H1 (cell line): ENCODE measurements at regions not wholly inside any gene's neighbourhood (a gene's known extent, or its start where the extent isn't known, plus 50 kb on each side); places are given as distances from the start of the nearest gene placed in this dataset.

Experiments used
- CTCF ChIA-PET: fragments of 300-600 bp; sonication (Branson Sonifier 250); formaldehyde crosslinking; loops from one replicate; lab custom pipeline; 2021; ENCODE audit not compliant: partially characterized antibody; lab: Charles Lee
- POLR2A ChIA-PET: fragments of 300-600 bp; sonication (Branson Sonifier 250); formaldehyde crosslinking; loops from one replicate; lab custom pipeline; 2021; ENCODE audit warnings: inconsistent platforms; ENCODE audit not compliant: partially characterized antibody; lab: Charles Lee
- DNase-seq, 2 experiments: peaks; one replicate each; pipeline versions ENCODE4 v3.0.0 to v3.0.0-alpha.2; 2010 to 2022; ENCODE audit warnings: low spot score in 2 of 2, low read depth in 1 of 2, mixed read lengths in 1 of 2
- FAIRE-seq: peaks from 2 replicates; lab custom pipeline; 2011; peaks lifted over from hg19 to GRCh38; lab: Jason Lieb, UNC
- H2AFZ ChIP-seq: 2 replicates; pipeline ENCODE4 v1.8.1; 2012; ENCODE audit warnings: low read length, inconsistent platforms
- H2AK5ac ChIP-seq: 2 replicates; pipeline ENCODE4 v1.6.1; 2013; ENCODE audit warnings: low read depth, low read length
- H2BK120ac ChIP-seq: replicated peaks from 2 replicates; pipeline ENCODE3; 2013; ENCODE audit warnings: low read depth, low read length, inconsistent platforms
- H2BK12ac ChIP-seq: 2 replicates; pipeline ENCODE4 v1.6.1; 2013; ENCODE audit warnings: low read depth, low read length
- H2BK15ac ChIP-seq: 2 replicates; pipeline ENCODE4 v1.6.1; 2013; ENCODE audit warnings: low read length
- H2BK20ac ChIP-seq: 2 replicates; pipeline ENCODE4 v1.6.1; 2013; ENCODE audit warnings: low read length
- H2BK5ac ChIP-seq: 2 replicates; pipeline ENCODE4 v1.6.1; 2013; ENCODE audit warnings: low read depth, low read length
- H3K14ac ChIP-seq: 2 replicates; pipeline ENCODE4 v1.6.1; 2013; ENCODE audit warnings: inconsistent platforms; ENCODE audit not compliant: insufficient read length
- H3K18ac ChIP-seq: 2 replicates; pipeline ENCODE4 v1.6.1; 2013; ENCODE audit warnings: low read length; ENCODE audit errors: extremely low read depth
- H3K23ac ChIP-seq: 2 replicates; pipeline ENCODE4 v1.6.1; 2013; ENCODE audit warnings: inconsistent platforms; ENCODE audit not compliant: insufficient read length
- H3K23me2 ChIP-seq: 2 replicates; pipeline ENCODE4 v1.6.1; 2013; ENCODE audit warnings: low read depth, low read length
- H3K27ac ChIP-seq: 2 replicates; pipeline ENCODE4 v1.6.1; 2011; ENCODE audit warnings: low read depth, low read length, inconsistent platforms
- H3K27me3 ChIP-seq, 4 experiments: replicated peaks in 1 of 4; 1 replicate in 1 of 4; 2 replicates in 3 of 4; pipeline versions ENCODE4 v1.6.1 to v1.8.1; 2011 to 2013; ENCODE audit warnings: low read length in 3 of 4, mild to moderate bottlenecking in 3 of 4, inconsistent platforms in 2 of 4, mixed read lengths in 2 of 4, moderate library complexity in 1 of 4; ENCODE audit not compliant: control insufficient read depth in 3 of 4, insufficient read depth in 3 of 4; ENCODE audit errors: extremely low read depth in 1 of 4
- H3K36me3 ChIP-seq, 4 experiments: 2 replicates each; pipeline versions ENCODE4 v1.6.1 to v1.8.1; 2011 to 2013; ENCODE audit warnings: mild to moderate bottlenecking in 4 of 4, low read length in 3 of 4, moderate library complexity in 2 of 4, control low read depth in 1 of 4, inconsistent platforms in 1 of 4; ENCODE audit not compliant: insufficient read depth in 4 of 4, control insufficient read depth in 2 of 4
- H3K4ac ChIP-seq: replicated peaks from 2 replicates; pipeline ENCODE3; 2013; ENCODE audit warnings: low read length, low read depth, mixed read lengths, inconsistent platforms; ENCODE audit not compliant: insufficient read length
- H3K4me1 ChIP-seq, 4 experiments: replicated peaks in 1 of 4; 1 replicate in 1 of 4; 2 replicates in 3 of 4; pipeline versions ENCODE4 v1.6.1 to v1.8.1; 2011 to 2013; ENCODE audit warnings: low read length in 3 of 4, inconsistent platforms in 2 of 4, mixed read lengths in 1 of 4; ENCODE audit not compliant: insufficient read depth in 4 of 4, control insufficient read depth in 3 of 4
- H3K4me2 ChIP-seq, 2 experiments: 2 replicates each; pipeline versions ENCODE4 v1.6.1 to v1.8.1; 2011 to 2013; ENCODE audit warnings: low read depth in 2 of 2, low read length in 2 of 2, control low read depth in 1 of 2, inconsistent platforms in 1 of 2, mild to moderate bottlenecking in 1 of 2; ENCODE audit not compliant: insufficient read depth in 1 of 2
- H3K4me3 ChIP-seq, 4 experiments: fragments of 200-600, 300-600 bp in 1 of 4; sonication (generic), shearing (Covaris generic), sonication (Bioruptor Twin) in 1 of 4; 2 replicates each; pipeline versions ENCODE4 v1.5.1 to v1.8.1; 2011 to 2016; ENCODE audit warnings: low read length in 4 of 4, low read depth in 3 of 4, control low read depth in 2 of 4, inconsistent platforms in 2 of 4, mild to moderate bottlenecking in 2 of 4, mixed read lengths in 1 of 4, moderate library complexity in 1 of 4; ENCODE audit not compliant: insufficient read depth in 2 of 4; ENCODE audit errors: extremely low read depth in 1 of 4
- H3K56ac ChIP-seq: replicated peaks from 2 replicates; pipeline ENCODE3; 2013; ENCODE audit warnings: low read depth, mild to moderate bottlenecking, mixed read lengths, low read length, inconsistent platforms; ENCODE audit not compliant: insufficient read length
- H3K79me1 ChIP-seq: 2 replicates; pipeline ENCODE4 v1.6.1; 2013; ENCODE audit warnings: low read depth, low read length, control low read depth
- H3K79me2 ChIP-seq, 2 experiments: 2 replicates each; pipeline versions ENCODE4 v1.6.1 to v1.8.1; 2012 to 2013; ENCODE audit warnings: low read length in 2 of 2, mild to moderate bottlenecking in 2 of 2, inconsistent platforms in 1 of 2; ENCODE audit not compliant: insufficient read depth in 2 of 2, control insufficient read depth in 1 of 2
- H3K9ac ChIP-seq, 4 experiments: replicated peaks in 1 of 4; 1 replicate in 1 of 4; 2 replicates in 3 of 4; pipeline versions ENCODE4 v1.6.1 to v1.8.1; 2011 to 2013; ENCODE audit warnings: low read depth in 3 of 4, low read length in 3 of 4, control low read depth in 2 of 4, mild to moderate bottlenecking in 2 of 4, moderate library complexity in 2 of 4, inconsistent platforms in 1 of 4; ENCODE audit errors: extremely low read depth in 1 of 4
- H3K9me3 ChIP-seq, 2 experiments: 2 replicates each; pipeline versions ENCODE4 v1.6.1 to v1.8.1; 2012 to 2013; ENCODE audit warnings: mild to moderate bottlenecking in 2 of 2, moderate library complexity in 2 of 2, control low read depth in 1 of 2, inconsistent platforms in 1 of 2, low read depth in 1 of 2, low read length in 1 of 2, mixed read lengths in 1 of 2; ENCODE audit not compliant: insufficient read depth in 2 of 2
- H4K20me1 ChIP-seq, 2 experiments: replicated peaks in 1 of 2; 2 replicates each; pipeline versions ENCODE3 to v1.8.1; 2011 to 2013; ENCODE audit warnings: inconsistent platforms in 2 of 2, low read length in 2 of 2, mild to moderate bottlenecking in 1 of 2; ENCODE audit not compliant: insufficient read depth in 2 of 2, control insufficient read depth in 1 of 2
- H4K5ac ChIP-seq: 2 replicates; pipeline ENCODE4 v1.6.1; 2013; ENCODE audit warnings: low read length, low read depth, mixed read lengths, inconsistent platforms; ENCODE audit not compliant: insufficient read length
- H4K8ac ChIP-seq: 2 replicates; pipeline ENCODE4 v1.8.0; 2013; ENCODE audit warnings: mild to moderate bottlenecking, moderate library complexity, low read length, inconsistent platforms; ENCODE audit not compliant: insufficient read depth; ENCODE audit errors: extremely low read depth
- H4K91ac ChIP-seq: replicated peaks from 2 replicates; pipeline ENCODE3; 2013; ENCODE audit warnings: low read length, mixed read lengths, inconsistent platforms; ENCODE audit not compliant: insufficient read length
- NANOG ChIP-seq: IDR thresholded peaks from 2 replicates; pipeline ENCODE4 v1.6.1; 2011; ENCODE audit warnings: low read length, low read depth, mild to moderate bottlenecking, inconsistent platforms; ENCODE audit not compliant: insufficient read depth, poor library complexity, severe bottlenecking
- TAF7 ChIP-seq: optimal IDR thresholded peaks from 2 replicates; pipeline ENCODE3; 2011; ENCODE audit warnings: low read depth, mild to moderate bottlenecking, inconsistent platforms, low read length, moderate library complexity, borderline replicate concordance
- ZNF274 ChIP-seq: IDR thresholded peaks from 2 replicates; pipeline ENCODE4 v1.7.0; 2012; ENCODE audit warnings: low read length, borderline replicate concordance; ENCODE audit errors: extremely low read depth
- WGBS, 2 experiments: shearing (Covaris generic) in 1 of 2; methylation state at CpG; one replicate each; pipeline versions ENCODE4 v1.1.6 to v1.1.7; 2013 to 2015; ENCODE audit warnings: low lambda C conversion rate in 2 of 2, mixed read lengths in 2 of 2, inconsistent platforms in 1 of 2, low coverage in 1 of 2, missing lambda C conversion rate in 1 of 2; ENCODE audit not compliant: insufficient replicate concordance in 2 of 2, insufficient coverage in 1 of 2, insufficient read length in 1 of 2; ENCODE audit errors: extremely low coverage in 1 of 2, missing lambda C conversion rate in 1 of 2; 5-methylcytosine and 5-hydroxymethylcytosine counted together

DNA sequence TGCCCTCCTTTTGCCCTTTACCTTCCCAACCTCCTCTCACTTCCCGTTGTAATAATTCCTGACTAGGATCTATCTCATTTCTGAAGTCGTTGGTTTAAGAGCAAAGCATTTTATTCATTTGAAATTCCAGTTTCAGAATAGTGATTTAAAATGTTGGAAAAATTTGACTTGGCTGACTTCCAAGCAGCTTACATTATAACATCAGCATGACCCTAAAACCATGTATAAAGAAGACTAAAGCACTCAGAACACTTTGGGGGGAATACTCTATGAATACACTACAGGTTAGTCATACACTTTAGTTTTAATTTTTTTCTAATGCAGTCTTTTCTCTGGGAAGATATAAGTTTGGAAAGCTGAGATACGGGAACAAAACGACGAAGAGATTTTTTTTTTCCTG is 161.1 kb downstream of the BTG1 start:
- Histone ChIP-seq H3K4ac (no peak overlapping the region), H3K23ac (no peak overlapping the region), H3K79me1 (no peaks in the 10 kb centered on the region), H3K56ac (no peak overlapping the region), H3K4me3 (no peak overlapping the region), H4K20me1 (no peaks in the 10 kb centered on the region), H3K79me2 (no peaks in the 10 kb centered on the region), H3K9me3 (no peaks in the 10 kb centered on the region), H3K27ac (no peak overlapping the region), H2BK120ac (no peak overlapping the region), H3K9ac (no peak overlapping the region), H3K27me3 (no peaks in the 10 kb centered on the region), H3K23me2 (no peaks in the 10 kb centered on the region), H4K91ac (no peak overlapping the region), H4K8ac (no peak overlapping the region), H2AK5ac (no peak overlapping the region), H3K18ac (no peak overlapping the region), H2BK5ac (no peak overlapping the region), H2AFZ (no peak overlapping the region), H3K4me1 (peaks cover 0 to 3% (median under 1%) of the 10 kb centered on the region in 4 experiments; a peak in 3 of 7 replicates), H3K14ac (no peak overlapping the region), H2BK12ac (no peak overlapping the region), H2BK15ac (no peak overlapping the region), H4K5ac (no peak overlapping the region), H3K36me3 (no peaks in the 10 kb centered on the region), H3K4me2 (no peak overlapping the region), H2BK20ac (no peak overlapping the region)
- FAIRE-seq (no peak), DNase-seq (no peak)
- TF ChIP-seq ZNF274 (no peak), NANOG (no peak), TAF7 (no peak)
- ChIA-PET POLR2A (interaction anchor here (1.4 kb wide), 1 partner anchor 122 kb away, joined by 3 read pairs; no protein-coding TSS in a partner anchor), CTCF (interaction anchor here (0.9 to 1.1 kb wide), 2 partner anchors 173 to 603 kb away, joined by 3 read pairs; no protein-coding TSS in a partner anchor)
- 84% methylated on average over 5 of the region's 5 CpGs; no CpG with 5 or more reads in 1 of the 2 experiments for WGBS, 2 experiments
